HCT116 (cell line): ENCODE measurements at regions not wholly inside any gene's neighbourhood (a gene's known extent, or its start where the extent isn't known, plus 50 kb on each side); places are given as distances from the start of the nearest gene placed in this dataset.

Experiments
- ATAC-seq: fragments of 200-7000 bp; cut with Tn5 transposase; 2 replicates; pipeline ENCODE4 v1.9.1; 2020; ENCODE audit warnings: mild to moderate bottlenecking, moderate library complexity
- BruUV-seq: library from RNA; stranded (reverse); fragments of 400-500 nt; replicated peaks from 2 replicates; lab custom pipeline; 2021; lab: Mats Ljungman, UMichigan
- CTCF ChIA-PET: fragments of 300-600 bp; sonication (Branson Sonifier 250); formaldehyde crosslinking; loops from one replicate; lab custom pipeline; 2021; ENCODE audit warnings: antibody characterized with exemption; lab: Charles Lee
- POLR2A ChIA-PET: fragments of 300-600, 350-600 bp; sonication (Branson Sonifier 250); formaldehyde crosslinking; loops from one replicate; lab custom pipeline; 2021; ENCODE audit warnings: antibody characterized with exemption; lab: Charles Lee
- RAD21 ChIA-PET, 2 experiments: fragments of 300-600 bp; sonication (Branson Sonifier 250); formaldehyde crosslinking; loops; one replicate each; lab custom pipeline; 2023; ENCODE audit warnings: low total read pairs in 2 of 2; ENCODE audit not compliant: uncharacterized antibody in 2 of 2, unreplicated experiment in 2 of 2, low non-redundant PET in 1 of 2; lab: Charles Lee
- DNase-seq: peaks from one replicate; pipeline ENCODE4 v3.0.0-alpha.2; 2010; ENCODE audit warnings: low read depth, low spot score
- H2AFZ ChIP-seq: fragments of 200-600 bp; shearing (Covaris generic), sonication (generic); 2 replicates; pipeline ENCODE4 v1.6.1; 2017; ENCODE audit warnings: low read depth, mixed run types, mixed read lengths, antibody characterized with exemption, low read length; ENCODE audit not compliant: poor library complexity, severe bottlenecking
- H3K27ac ChIP-seq: 2 replicates; pipeline ENCODE4 v1.5.1; 2012; ENCODE audit warnings: low read depth, low read length
- H3K27me3 ChIP-seq: fragments of 200-600 bp; sonication (generic); 2 replicates; pipeline ENCODE4 v1.6.1; 2016; ENCODE audit warnings: mixed run types, low read length, mixed read lengths; ENCODE audit not compliant: insufficient read depth
- H3K36me3 ChIP-seq, 2 experiments: fragments of 200-500 bp in 1 of 2; fragments of 200-600 bp in 1 of 2; sonication (Bioruptor generic) in 1 of 2; sonication (generic) in 1 of 2; 2 replicates each; pipeline versions ENCODE4 v1.5.1 to v1.6.1; 2014 to 2016; ENCODE audit warnings: low read length in 2 of 2, inconsistent platforms in 1 of 2, mixed read lengths in 1 of 2, mixed run types in 1 of 2; ENCODE audit not compliant: insufficient read depth in 2 of 2, control insufficient read depth in 1 of 2
- H3K4me1 ChIP-seq, 2 experiments: fragments of 200-600 bp in 1 of 2; sonication (generic) in 1 of 2; 2 replicates each; pipeline versions ENCODE4 v1.5.1 to v1.6.1; 2012 to 2017; ENCODE audit warnings: low read length in 2 of 2, inconsistent platforms in 1 of 2, mild to moderate bottlenecking in 1 of 2, mixed read lengths in 1 of 2, mixed run types in 1 of 2, moderate library complexity in 1 of 2; ENCODE audit not compliant: insufficient read depth in 2 of 2, control insufficient read depth in 1 of 2
- H3K4me2 ChIP-seq: fragments of 200-600 bp; sonication (generic); 2 replicates; pipeline ENCODE4 v1.6.1; 2017; ENCODE audit warnings: mixed run types, low read length, mixed read lengths
- H3K4me3 ChIP-seq, 2 experiments: fragments of 200-600 bp in 1 of 2; sonication (generic) in 1 of 2; replicated peaks in 1 of 2; 2 replicates each; pipeline ENCODE4 v1.5.1; 2011 to 2016; ENCODE audit warnings: low read length in 2 of 2, control low read depth in 1 of 2, low read depth in 1 of 2, mild to moderate bottlenecking in 1 of 2, mixed read lengths in 1 of 2, mixed run types in 1 of 2
- H3K79me2 ChIP-seq: fragments of 200-600 bp; sonication (generic); 2 replicates; pipeline ENCODE4 v1.6.1; 2017; ENCODE audit warnings: mild to moderate bottlenecking, mixed run types, low read length, moderate library complexity, mixed read lengths; ENCODE audit not compliant: insufficient read depth
- H3K9ac ChIP-seq: fragments of 200-600 bp; sonication (generic); 2 replicates; pipeline ENCODE4 v1.6.1; 2016; ENCODE audit warnings: low read length, mixed read lengths
- H3K9me2 ChIP-seq: fragments of 200-600 bp; sonication (generic), shearing (Covaris generic); 2 replicates; pipeline ENCODE4 v1.6.1; 2017; ENCODE audit warnings: mixed run types, mild to moderate bottlenecking, moderate library complexity; ENCODE audit not compliant: insufficient read depth
- H3K9me3 ChIP-seq, 2 experiments: fragments of 200-500 bp in 1 of 2; fragments of 200-600 bp in 1 of 2; sonication (Bioruptor generic) in 1 of 2; sonication (generic) in 1 of 2; 2 replicates each; pipeline ENCODE4 v1.6.1; 2014 to 2017; ENCODE audit warnings: low read length in 2 of 2, mixed read lengths in 2 of 2, inconsistent platforms in 1 of 2, low read depth in 1 of 2, mild to moderate bottlenecking in 1 of 2, mixed run types in 1 of 2, moderate library complexity in 1 of 2; ENCODE audit not compliant: control insufficient read depth in 1 of 2, insufficient read depth in 1 of 2
- H4K20me1 ChIP-seq: fragments of 200-600 bp; sonication (generic), shearing (Covaris generic); 2 replicates; pipeline ENCODE4 v1.6.1; 2017; ENCODE audit warnings: mixed run types, mild to moderate bottlenecking, moderate library complexity; ENCODE audit not compliant: insufficient read depth
- ATF3 ChIP-seq: IDR thresholded peaks from 2 replicates; pipeline ENCODE4 v1.6.1; 2012
- CBX3 ChIP-seq: IDR thresholded peaks from 2 replicates; pipeline ENCODE4 v1.6.1; 2012; ENCODE audit warnings: low read depth
- ELF1 ChIP-seq: IDR thresholded peaks from 2 replicates; pipeline ENCODE4 v1.6.1; 2012; ENCODE audit warnings: low read depth, borderline replicate concordance
- FOSL1 ChIP-seq: IDR thresholded peaks from 2 replicates; pipeline ENCODE4 v1.6.1; 2012; ENCODE audit warnings: low read depth
- JUND ChIP-seq: IDR thresholded peaks from 2 replicates; pipeline ENCODE4 v1.6.1; 2012
- MAX ChIP-seq: IDR thresholded peaks from 2 replicates; pipeline ENCODE4 v1.6.1; 2012
- POLR2A ChIP-seq: IDR thresholded peaks from 2 replicates; pipeline ENCODE4 v1.7.0; 2011; ENCODE audit warnings: borderline replicate concordance; ENCODE audit not compliant: insufficient read depth, insufficient read length; ENCODE audit errors: extremely low read depth
- RAD21 ChIP-seq: IDR thresholded peaks from 2 replicates; pipeline ENCODE4 v1.6.1; 2012; ENCODE audit warnings: low read depth, mild to moderate bottlenecking
- REST ChIP-seq: IDR thresholded peaks from 2 replicates; pipeline ENCODE4 v1.6.1; 2012; ENCODE audit warnings: low read depth
- SRF ChIP-seq: IDR thresholded peaks from 2 replicates; pipeline ENCODE4 v1.6.1; 2012; ENCODE audit warnings: low read depth
- TCF7L2 ChIP-seq: IDR thresholded peaks from 2 replicates; pipeline ENCODE4 v1.7.0; 2011; ENCODE audit warnings: borderline replicate concordance, inconsistent platforms; ENCODE audit not compliant: insufficient read depth, insufficient read length; ENCODE audit errors: extremely low read depth
- ZNF274 ChIP-seq: fragments of 200-500 bp; sonication (Bioruptor generic); IDR thresholded peaks from 2 replicates; pipeline ENCODE4 v1.6.1; 2014; ENCODE audit warnings: mild to moderate bottlenecking, low read depth, low read length, inconsistent platforms
- intact Hi-C: fragments of 100-400 bp; cut with micrococcal nuclease; formaldehyde crosslinking; loops from 2 replicates; pipeline ENCODE4 v1.10.0; 2022

GRCh38 chr16:86673956-86674453 lies 95.7 kb downstream of the FOXL1 start (continued):
- TF ChIP-seq REST = no peak
- TF ChIP-seq ELF1 = no peak
- TF ChIP-seq CBX3 = no peak
- TF ChIP-seq RAD21 = no peak
- TF ChIP-seq POLR2A = no peak
- no peak for TF ChIP-seq TCF7L2

- H4K20me1 ChIP-seq = no peaks in the 10 kb centered on the region
- no peaks in the 10 kb centered on the region for H3K27me3 ChIP-seq
- H3K4me2 ChIP-seq = peak overlapping the region; percentile 29
- no peaks in the 10 kb centered on the region for H3K36me3 ChIP-seq
- no peak overlapping the region for H3K4me3 ChIP-seq
- no peak overlapping the region for H3K9ac ChIP-seq
- peaks cover 0 to 17% of the 10 kb centered on the region in 2 experiments; a peak in 2 of 4 replicates for H3K4me1 ChIP-seq
- H3K9me2 ChIP-seq = no peaks in the 10 kb centered on the region
- RAD21 ChIA-PET = no interaction called here
- POLR2A ChIA-PET = interaction anchor here (1.6 kb wide), 1 partner anchor 11 kb away, joined by 9 read pairs; no protein-coding TSS in a partner anchor
- BruUV-seq = no TSS peak
- no peaks in the 10 kb centered on the region for H3K79me2 ChIP-seq
- no peak overlapping the region for H3K27ac ChIP-seq
- H2AFZ ChIP-seq = no peak overlapping the region
- CTCF ChIA-PET = no interaction called here
- no peak for TF ChIP-seq ATF3
- TF ChIP-seq MAX = 0 out of 2 replicates have a peak, but pooled peaks have one; percentile 33
- no peak for TF ChIP-seq ZNF274
- TF ChIP-seq CBX3 = peak; percentile 56; the same call in 1 of the 2 replicates
- peak; percentile 43 for TF ChIP-seq JUND
- no peak for TF ChIP-seq SRF
- TF ChIP-seq FOSL1 = peak; percentile 40; the same call in 1 of the 2 replicates
- intact Hi-C loops = no loop called here
- H3K9me3 ChIP-seq = no peaks in the 10 kb centered on the region
- ATAC-seq (peak; percentile 59; the same call in 1 of the 2 replicates), DNase-seq (peak; percentile 21)
Observed at GRCh38 chr16:86676254-86676670, 97.9 kb downstream of the FOXL1 start.
